Stimulated activated CD4-positive, alpha-beta T cell treated with anti-CD3 and anti-CD28 coated beads, Interleukin-4, amount 100 ng/mL, for 48 hours (primary cell): ENCODE measurements at regions not wholly inside any gene's neighbourhood (a gene's known extent, or its start where the extent isn't known, plus 50 kb on each side); places are given as distances from the start of the nearest gene placed in this dataset.

Experiments
- DNase-seq, 2 donors: peaks; one replicate each; pipeline ENCODE4 v3.0.0-alpha.2; 2020; ENCODE audit warnings: low read depth in 2 of 2

DNA sequence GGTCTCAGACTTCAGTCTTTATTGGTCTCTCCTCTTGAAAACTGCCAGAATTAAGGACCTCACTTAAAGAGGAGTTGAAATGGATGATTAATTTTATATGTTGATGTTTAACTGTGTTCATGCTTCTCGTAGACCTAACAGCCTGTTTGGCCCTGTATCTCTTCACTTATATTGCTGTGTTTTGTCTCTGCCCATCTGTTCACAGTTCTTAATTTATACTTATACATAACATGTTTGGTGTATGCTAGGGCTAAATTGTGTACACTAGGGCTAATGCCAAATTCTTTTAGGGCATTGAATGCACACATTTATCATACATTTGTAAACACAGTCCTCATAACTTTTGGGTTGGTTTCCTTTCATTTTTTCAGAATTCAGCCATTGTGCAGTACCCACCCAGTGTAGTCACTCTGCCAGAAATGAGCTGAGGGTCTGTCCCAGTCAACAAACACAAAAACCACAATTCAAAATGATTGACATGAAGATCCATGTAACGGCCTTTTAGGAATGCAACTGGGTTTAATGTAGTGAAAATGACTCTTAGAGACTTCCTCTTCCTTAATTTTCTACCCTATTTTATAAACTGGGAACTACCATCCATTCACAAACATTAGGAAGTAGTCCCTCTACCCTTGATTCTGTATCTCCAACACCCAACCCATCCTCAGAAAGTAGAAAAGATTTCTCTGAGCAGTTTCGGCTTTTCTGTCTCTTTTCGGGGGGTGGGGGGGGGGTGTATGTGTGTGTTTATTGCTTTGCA lies 668.8 kb upstream of the KLF4 start:
- no peak for DNase-seq

DNA sequence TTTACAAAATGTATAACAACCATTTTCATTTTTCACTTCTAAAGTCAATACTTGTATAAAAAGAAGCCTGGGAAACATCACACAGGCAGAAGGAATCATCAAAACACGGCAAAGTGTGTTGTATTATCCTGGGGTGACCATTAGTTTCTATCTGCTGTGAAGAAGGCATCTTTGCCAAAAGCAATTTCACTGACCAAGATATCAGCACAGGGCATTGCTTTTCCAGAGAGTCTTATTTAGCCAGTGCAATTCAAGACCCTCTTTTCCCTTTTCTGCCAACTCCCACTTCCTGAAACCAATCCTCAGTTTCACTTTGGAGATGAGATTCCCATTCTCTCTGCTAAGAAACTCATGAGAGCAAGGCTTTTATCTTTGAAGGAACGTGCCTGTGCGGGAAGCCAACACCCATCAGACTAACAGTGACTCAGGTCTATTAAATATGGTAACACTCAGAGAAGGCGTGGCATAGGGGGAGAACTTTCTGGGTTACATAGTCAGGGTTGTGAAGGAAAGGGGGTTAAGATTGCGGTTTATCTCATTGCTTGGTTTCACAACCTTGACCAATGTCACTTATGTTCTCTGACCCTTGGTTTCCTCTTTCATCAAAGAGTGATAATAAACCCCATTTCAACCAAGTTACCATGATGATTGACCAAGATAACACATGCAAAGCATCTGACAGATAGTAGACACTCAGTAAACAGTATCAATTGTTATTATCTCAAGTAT lies 666.9 kb upstream of the KLF4 start:
- DNase-seq, result no peak

DNA sequence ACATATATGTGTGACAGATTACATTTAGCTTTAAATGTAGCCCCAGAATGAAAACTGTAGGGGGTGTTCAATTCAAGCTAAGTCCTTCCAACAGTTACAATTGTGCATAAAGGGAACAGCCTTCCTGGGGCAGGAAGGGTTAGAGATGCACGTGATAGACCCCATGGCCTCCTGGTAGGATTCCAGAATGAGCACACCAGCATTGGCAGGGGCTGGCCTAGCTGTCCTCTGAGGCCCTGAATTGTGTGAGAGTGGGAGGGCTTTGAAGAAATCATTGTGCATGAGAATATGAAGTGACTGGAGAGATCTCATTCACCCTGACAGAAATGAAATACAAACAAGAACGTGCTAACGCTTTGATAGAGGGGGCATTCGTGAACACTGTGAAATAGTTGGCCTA lies 663.8 kb upstream of the KLF4 start:
- no peak for DNase-seq

DNA sequence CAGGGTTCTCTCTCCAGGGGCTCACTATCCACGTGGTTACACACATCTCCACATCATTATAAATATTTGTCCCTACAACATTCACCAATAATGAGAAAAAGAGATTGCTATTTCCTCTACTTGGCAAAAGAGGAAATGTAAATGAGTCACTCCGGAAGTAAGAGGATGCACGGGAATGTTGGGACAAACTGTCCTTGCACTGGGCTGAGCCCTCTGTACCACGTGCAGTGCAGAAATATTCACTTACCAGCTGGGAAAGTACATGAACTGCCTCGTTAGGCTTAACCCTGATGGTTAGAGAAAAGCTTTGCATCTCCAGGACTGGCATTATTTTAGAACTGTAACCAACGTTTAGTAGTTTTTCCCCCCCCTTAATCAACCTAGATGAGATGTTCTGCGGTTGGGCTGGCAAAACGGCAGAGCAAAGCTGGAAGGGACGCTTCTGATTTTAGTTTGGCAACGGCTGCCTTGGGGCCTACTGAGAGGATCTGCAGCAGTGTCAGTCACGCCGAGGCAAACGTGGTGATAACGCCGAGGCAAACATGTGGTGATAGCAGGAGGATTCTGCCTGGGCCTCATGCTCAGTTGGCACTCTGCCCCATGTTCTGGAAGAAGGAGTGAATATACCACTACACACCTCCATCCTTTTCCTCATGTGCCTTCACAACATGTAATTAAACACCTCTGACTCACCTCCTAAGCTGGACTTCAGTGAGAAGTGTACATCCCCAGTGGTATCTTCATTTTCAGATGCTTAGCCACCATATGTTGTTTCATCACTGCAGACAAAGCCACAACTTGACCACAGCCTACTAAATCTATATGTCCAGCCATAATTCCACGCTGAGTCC lies 661.4 kb upstream of the KLF4 start:
- DNase-seq, result no peak

DNA sequence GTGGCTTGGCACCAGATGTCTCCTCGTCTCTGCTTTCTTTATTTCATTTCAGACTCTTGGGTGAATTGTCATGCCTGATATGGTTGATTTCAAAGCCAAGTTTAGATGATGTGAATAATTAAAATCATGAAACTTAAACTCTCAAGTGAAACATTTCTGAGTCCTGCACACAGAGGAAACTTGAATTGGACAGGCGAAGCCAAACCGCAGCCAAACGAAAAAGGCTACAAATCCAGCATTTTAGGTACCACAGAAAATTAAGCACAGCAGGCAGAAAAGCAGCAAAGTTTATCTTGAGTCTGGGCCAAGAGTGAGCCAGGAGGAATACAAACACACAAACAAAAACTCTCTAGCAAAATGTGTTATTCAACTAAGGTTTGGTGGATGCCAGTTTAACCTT lies 659.8 kb upstream of the KLF4 start:
- DNase-seq, result no peak

DNA sequence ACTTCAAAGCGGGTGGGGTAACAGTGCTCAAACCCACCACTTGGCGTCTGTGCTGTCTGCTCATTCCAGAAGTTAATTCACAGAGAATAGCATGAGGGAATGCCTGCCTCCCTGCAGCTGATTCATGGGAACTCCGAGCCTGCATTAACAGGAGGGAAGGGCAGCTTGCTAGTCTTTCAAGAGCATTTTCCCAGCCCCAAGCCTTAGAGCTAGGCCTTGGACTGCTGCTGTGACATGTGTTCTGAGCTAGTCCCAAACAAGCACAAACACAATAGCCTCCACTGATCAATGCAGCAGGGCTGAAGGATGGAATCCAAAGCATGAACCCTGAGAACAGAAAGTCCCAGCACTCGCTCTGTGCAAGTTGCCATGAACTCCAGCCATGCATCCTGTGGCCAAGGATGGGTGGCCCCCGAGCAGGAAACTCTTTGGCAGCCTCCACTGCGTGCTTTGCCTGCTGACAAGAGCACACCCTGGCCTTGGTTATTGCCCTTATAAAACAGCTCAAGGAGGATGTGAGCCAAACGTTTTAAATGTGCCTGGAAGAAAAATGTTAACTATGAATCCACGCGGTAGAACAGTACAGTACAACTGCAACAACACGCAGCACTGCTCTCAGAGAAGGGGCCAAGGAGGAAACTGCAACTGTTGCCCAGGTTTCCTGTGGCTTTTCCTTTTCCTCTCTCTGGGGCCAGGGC lies 653.1 kb upstream of the KLF4 start:
- DNase-seq, result no peak

DNA sequence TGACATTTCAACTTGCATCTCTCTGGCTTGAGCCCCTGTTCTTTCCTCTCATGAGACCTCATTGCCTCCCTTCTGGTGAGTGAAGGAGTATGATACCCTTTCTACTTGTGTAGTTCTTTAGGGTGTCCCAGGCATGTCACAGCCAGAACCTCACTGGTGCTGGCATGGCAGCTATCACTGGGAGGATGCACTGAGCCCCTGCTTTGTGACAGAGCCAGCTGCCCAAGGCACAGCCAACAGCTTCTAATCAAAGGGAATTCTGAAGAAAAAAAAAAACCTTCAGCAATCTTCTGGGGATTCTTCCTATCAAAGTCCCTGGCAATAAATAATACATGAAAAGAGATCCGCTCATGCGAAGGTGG lies 652.6 kb upstream of the KLF4 start:
- DNase-seq, result no peak

DNA sequence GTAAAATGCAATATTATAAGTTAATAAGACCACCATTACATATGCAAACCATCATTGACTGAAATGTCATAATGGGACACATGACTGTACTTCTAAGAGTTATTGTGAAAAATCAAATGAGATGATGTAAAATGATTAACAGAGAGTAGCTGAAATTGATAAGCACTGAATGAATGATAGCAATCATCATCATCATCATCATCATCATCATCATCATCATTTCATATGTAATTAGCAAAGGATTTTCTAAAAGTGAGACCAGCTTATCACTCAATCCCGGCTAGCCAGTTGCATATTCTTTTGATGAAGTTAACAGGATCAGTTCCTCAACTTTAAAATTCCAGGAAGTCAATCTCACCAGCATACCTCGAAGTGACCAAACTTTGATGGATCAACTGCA lies 650.3 kb upstream of the KLF4 start:
- no peak for DNase-seq

DNA sequence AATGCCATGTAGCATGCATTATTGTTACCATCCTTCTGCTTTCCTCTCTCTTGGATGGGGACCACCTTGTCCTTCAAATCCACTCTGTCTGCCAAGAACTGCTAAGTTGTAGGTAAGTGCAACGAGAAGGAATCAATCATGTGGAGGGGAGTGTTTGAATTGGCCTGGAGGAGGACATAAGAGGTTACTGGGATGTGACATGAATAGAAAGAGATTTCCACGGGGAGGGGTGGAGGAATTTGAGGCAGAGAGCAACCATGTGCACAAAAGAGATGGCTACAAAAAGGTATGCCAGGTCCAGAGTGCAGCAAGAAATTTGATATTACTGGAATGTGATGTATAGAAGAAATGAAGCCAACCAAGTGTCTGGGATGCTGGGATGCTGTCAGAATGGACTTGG lies 648.9 kb upstream of the KLF4 start:
- no peak for DNase-seq

DNA sequence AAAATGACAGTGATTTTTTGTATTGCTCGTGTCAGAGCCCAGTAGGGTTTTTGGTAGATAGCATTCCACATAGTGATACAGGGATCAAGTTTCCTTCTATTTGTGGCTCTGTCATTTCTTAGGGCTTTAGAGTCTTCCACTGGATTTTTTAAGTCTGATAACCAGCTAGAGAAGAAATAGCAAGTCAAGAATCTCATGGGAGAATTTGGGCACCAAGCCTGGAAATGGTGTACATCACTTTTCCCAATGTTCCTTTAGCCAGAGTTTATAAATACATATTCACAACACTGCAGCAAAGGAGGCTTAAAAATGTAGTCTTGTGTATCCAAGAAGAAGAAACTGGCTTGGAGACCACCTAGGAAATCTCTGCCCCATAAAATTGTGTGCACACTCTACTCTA lies 647.1 kb upstream of the KLF4 start:
- no peak for DNase-seq

DNA sequence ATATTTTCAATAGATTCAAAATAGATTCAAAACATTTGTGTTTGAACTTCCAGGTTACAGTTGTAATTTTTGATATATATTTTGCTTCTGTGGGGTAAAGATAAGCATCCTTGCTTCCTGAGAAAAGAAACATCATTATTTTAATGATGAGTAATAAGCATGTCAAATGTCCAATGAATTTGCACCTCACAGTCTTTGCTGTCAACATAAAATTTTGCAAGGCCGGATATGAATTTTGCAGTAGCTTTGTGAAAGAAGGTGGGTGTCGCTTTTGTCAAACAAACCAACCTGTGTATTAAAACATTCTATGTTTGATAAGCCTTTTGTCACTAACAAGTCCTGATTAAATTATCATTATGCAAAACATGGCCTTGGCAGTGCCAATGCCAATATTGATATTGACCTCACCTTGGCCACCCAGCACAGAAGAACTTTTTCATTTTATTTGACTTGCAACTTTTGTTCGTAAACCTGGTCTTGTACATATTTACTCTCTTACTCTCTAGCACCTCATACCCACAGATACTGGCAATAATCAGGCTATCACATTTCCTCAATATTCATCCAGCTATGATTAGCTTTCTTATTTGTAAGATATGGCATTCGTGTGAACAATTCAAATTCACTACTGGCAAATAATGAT lies 645.0 kb upstream of the KLF4 start:
- no peak for DNase-seq

DNA sequence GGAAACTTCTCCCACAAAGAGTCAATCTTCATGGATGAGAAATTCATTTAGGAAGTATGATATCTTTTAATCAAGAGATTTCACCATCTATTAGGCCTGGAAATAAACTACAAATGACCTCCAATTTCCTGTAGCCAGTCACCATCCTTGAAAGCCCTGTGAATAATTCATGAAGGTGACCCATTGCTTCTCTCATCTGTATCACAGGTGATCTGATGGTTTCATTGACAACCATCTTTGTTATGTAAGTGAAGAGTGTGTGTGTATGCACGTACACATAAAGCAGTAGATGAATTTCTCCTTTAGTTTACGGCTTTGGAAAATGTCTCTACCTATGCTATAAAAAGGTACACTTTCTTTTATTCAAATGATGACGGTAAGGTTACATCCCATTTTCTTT lies 644.1 kb upstream of the KLF4 start:
- DNase-seq, result no peak

DNA sequence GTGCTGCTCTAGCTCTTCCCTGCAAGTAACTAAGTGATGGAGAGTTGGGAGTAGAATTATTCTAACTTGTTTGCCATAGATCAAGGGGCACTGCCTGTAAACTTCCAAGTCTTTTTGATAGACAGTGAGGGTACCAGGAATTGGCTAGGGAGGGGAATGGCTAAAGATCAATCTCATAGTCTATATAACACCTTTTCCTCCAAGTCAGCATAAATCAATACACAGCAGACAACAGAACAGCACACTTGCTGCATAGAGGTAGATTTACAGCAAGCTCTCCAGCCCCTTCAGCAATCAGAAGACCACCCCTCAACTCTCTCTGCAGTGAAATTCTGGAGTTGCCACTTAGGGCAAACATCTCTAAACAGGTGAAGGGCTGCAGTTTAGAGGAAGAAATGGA lies 643.5 kb upstream of the KLF4 start:
- no peak for DNase-seq

DNA sequence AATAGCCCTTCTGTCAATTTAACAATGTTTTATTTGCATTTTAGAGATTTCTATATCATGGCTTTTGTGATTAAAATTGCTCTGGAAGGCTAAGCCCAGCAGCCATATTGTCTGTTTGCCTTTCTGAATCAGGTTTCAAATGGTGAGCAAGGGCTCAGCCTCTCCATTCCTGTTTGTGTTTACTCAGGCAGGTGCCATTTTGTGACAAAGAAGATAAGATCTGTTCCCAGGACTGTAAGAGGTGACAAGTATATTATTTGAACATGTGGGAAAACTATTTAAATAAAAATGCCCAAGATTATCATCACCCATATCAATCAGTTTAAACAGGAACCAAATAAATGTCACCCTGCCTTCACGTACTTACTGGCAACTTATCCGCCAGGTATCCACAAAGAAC lies 641.3 kb upstream of the KLF4 start:
- DNase-seq, result no peak

DNA sequence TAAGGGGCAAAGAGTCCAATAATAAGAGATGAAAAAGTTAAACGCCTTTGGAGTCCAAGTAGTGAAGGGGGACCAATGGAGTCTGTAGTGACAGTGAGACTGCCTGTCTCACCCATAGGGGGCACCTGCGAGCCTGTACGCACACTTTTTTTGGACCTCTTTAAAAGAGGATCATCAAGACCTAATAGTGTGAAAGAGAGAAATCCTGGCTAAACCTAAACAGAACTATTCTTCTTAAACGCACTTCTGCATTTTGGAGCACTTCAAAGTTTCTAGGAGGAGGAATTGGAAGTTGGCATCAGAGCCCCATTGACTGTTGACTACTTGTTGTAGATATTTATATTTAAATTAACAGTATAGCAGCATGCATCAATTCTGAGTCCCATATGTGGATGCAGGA lies 636.1 kb upstream of the KLF4 start:
- DNase-seq, result no peak

DNA sequence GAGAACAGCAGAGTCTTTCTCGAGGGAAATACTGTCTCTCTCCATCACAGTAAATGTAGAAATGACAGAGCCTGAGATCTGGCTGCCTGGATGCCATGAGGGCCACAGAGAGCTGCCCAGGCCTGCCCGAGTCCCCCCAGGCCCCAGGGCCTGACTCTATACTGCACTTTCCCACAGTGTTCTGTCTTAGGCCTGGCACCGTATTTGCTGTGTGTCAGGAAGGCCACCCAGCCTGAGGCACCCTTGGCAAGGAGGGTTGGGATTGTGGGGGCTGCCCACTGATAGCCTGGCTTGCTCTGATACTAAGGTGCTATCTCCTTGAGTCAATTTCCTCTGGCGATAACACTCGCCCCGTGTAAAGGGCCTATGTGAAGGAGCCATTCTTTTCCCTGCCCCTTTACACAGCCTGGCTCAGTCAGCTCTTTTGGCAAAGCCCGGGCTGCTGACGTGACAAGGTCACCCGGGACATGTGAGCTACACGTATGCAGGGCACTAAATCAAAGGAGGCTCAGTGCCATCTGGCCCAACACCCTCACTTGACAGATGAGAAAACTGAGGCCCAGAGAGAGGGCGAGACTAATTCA lies 630.1 kb upstream of the KLF4 start:
- no peak for DNase-seq

DNA sequence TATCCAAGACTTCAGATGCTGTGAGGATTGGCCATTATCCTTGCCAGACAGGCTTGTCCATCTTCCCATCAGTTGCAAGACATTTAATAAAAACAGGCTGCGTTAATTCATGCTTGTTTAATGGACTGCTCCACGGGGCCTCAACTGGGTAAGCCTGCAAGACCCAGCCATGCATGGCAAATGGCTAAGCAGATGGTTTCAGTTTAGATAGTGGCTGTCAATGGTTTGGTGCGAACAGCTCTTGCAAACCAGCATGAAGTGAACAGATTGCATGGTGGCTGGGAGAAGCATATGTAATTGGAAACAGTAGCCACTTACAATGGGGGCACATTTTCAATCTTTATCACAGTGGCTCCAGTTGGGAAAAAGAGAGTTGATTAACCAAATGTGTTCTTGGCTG lies 628.2 kb upstream of the KLF4 start:
- no peak for DNase-seq

DNA sequence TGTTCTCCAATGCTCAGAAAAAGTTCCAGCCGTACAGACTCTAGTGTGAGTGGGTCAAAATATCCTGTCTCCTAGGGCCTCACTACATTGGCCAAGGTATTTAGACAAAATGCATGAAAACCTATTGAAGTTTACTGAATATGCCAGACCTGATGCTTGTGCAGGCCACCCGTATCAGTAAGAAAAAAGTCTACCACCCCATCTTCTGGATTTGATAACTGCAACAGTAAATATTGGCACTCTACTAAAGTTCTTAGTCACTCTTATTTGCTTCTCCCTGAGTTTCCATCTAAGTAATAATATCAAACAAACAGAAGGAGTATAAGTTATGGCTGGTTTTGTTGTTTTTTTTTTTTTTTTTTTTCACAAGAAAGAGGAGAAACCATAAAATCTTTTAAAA lies 627.7 kb upstream of the KLF4 start:
- no peak for DNase-seq

DNA sequence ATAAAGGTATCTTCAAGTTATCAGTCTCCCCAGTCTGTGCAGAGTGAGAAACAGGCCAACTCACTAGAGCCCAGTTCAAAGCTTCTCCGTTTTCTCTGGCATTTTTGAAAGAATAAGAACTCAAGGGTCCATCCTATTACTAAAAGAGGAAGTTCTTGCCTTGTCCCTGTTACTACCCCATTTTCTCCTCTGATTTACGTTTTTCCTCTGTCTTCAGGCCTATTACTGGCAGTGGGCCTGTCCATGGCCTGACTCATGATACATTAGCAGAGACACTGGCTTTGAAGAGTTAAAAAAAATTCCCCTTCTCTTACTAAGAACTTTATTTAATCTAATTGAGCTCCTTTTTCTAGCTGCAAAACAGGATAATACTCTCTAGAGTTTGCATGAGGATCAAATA lies 624.0 kb upstream of the KLF4 start:
- DNase-seq, result no peak

DNA sequence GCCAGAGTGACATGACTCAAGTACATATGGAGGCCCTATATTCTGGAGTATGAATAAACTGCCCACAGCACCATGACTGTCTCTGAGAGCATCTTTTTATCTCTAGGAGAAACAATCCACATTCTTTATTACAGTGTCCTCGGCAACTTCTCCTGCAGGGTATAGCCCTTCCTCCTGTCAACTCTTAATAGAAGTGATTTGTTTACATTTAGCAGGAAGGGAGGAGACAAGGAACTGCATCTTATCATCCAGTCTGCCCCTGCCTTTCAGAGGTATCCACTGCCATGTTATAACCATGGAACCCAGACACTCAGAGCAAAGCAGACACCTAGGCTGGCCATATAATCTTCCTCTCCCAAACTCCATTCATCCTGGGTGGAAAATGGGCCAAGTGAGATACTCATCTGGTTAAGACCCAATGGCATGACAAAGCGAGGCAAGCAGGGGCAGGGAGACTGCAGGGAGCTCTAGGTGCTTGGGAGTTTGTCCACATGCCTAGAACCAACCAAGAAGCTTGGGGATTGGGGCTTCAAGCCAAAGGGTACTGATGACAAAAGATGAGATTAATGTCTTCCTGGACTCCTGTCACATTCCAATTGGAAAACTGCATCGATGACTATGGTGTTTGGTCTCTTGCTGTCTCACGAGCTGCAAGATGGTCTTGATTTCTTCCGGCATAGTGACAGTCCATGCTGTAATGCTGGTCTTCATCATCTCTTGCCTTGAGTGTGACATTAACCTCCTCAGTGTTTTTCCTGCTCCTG lies 620.5 kb upstream of the KLF4 start:
- no peak for DNase-seq
